Fibroblast of pulmonary artery (primary cell): ENCODE measurements at regions not wholly inside any gene's neighbourhood (a gene's known extent, or its start where the extent isn't known, plus 50 kb on each side); places are given as distances from the start of the nearest gene placed in this dataset.

Source experiments
- DNase-seq: peaks from one replicate; pipeline ENCODE4 v3.0.0-alpha.2; 2010; ENCODE audit warnings: low read depth
- H3K4me3 ChIP-seq: replicated peaks from 2 replicates; pipeline ENCODE4 v1.5.1; 2011; ENCODE audit warnings: low read depth, mild to moderate bottlenecking, control low read depth, low read length, moderate library complexity
- CTCF ChIP-seq: IDR thresholded peaks from 2 replicates; pipeline ENCODE4 v1.5.1; 2011; ENCODE audit warnings: mild to moderate bottlenecking, control low read depth, low read length, inconsistent platforms; ENCODE audit errors: missing control alignments

- no peak for TF ChIP-seq CTCF
- DNase-seq: no peak
- no peak overlapping the region for H3K4me3 ChIP-seq
Observed at GRCh38 chr9:82115331-82115730, 126.8 kb downstream of the SPATA31D1 start.

- no peak overlapping the region for H3K4me3 ChIP-seq
- no peak for TF ChIP-seq CTCF
- DNase-seq: no peak
Observed at GRCh38 chr9:82115900-82116299, 127.3 kb downstream of the SPATA31D1 start.

- TF ChIP-seq CTCF: no peak
- no peak overlapping the region for H3K4me3 ChIP-seq
- DNase-seq: peak; percentile 6
Observed at GRCh38 chr9:82116556-82116955, 128.0 kb downstream of the SPATA31D1 start.

- H3K4me3 ChIP-seq: no peak overlapping the region
- no peak for TF ChIP-seq CTCF
- no peak for DNase-seq
Observed at GRCh38 chr9:82117026-82117811, 128.6 kb downstream of the SPATA31D1 start.

- no peak for TF ChIP-seq CTCF
Observed at GRCh38 chr9:82122731-82123130, 134.2 kb downstream of the SPATA31D1 start.

GRCh38 chr9:82124090-82124489 is 135.5 kb downstream of the SPATA31D1 start:
- DNase-seq: peak; percentile 55
- no peak overlapping the region for H3K4me3 ChIP-seq
- TF ChIP-seq CTCF: no peak

More at GRCh38 chr9:82122731-82123130, 134.2 kb downstream of the SPATA31D1 start:
- DNase-seq: no peak
- no peak overlapping the region for H3K4me3 ChIP-seq

GRCh38 chr9:82126256-82126655 is 137.7 kb downstream of the SPATA31D1 start:
- no peak for TF ChIP-seq CTCF
- no peak overlapping the region for H3K4me3 ChIP-seq
- DNase-seq: peak; percentile 30
